ENCODE measurements at regions not wholly inside any gene's neighbourhood (a gene's known extent, or its start where the extent isn't known, plus 50 kb on each side); places are given as distances from the start of the nearest gene placed in this dataset.

GRCh38 chr2:2536416-2537056, 205.5 kb upstream of the MYT1L start:
- TF ChIP-seq, protein P1, sequence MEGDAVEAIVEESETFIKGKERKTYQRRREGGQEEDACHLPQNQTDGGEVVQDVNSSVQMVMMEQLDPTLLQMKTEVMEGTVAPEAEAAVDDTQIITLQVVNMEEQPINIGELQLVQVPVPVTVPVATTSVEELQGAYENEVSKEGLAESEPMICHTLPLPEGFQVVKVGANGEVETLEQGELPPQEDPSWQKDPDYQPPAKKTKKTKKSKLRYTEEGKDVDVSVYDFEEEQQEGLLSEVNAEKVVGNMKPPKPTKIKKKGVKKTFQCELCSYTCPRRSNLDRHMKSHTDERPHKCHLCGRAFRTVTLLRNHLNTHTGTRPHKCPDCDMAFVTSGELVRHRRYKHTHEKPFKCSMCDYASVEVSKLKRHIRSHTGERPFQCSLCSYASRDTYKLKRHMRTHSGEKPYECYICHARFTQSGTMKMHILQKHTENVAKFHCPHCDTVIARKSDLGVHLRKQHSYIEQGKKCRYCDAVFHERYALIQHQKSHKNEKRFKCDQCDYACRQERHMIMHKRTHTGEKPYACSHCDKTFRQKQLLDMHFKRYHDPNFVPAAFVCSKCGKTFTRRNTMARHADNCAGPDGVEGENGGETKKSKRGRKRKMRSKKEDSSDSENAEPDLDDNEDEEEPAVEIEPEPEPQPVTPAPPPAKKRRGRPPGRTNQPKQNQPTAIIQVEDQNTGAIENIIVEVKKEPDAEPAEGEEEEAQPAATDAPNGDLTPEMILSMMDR (conservative IDR thresholded peaks at IDR 0.05) = no peak
- H3K4me1 Mint-ChIP-seq = peaks cover 20% of the 10 kb centered on the region
- H3K36me3 Mint-ChIP-seq (ENCODE audit: low read depth) = no peaks in the 10 kb centered on the region
- H3K27me3 Mint-ChIP-seq (ENCODE audit: low read depth) = no peaks in the 10 kb centered on the region
- no peak for DNase-seq (ENCODE audit: low read depth, low spot score)
- no peak overlapping the region for H3K27ac Mint-ChIP-seq (ENCODE audit: unreplicated experiment)
- H3K4me3 Mint-ChIP-seq = no peak overlapping the region
- peaks cover 4% of the 10 kb centered on the region for H3K9me3 Mint-ChIP-seq

- Mint-ChIP-seq H3K27ac (ENCODE audit: unreplicated experiment) (no peak overlapping the region), H3K36me3 (ENCODE audit: low read depth) (no peaks in the 10 kb centered on the region), H3K4me3 (no peak overlapping the region), H3K9me3 (no peaks in the 10 kb centered on the region), H3K27me3 (ENCODE audit: low read depth) (no peaks in the 10 kb centered on the region), H3K4me1 (peaks cover 12% of the 10 kb centered on the region)
- no peak for DNase-seq (ENCODE audit: low read depth, low spot score)
- TF ChIP-seq, protein P1 (conservative IDR thresholded peaks at IDR 0.05) = no peak
Observed at GRCh38 chr2:2530334-2530733, 199.3 kb upstream of the MYT1L start.

GRCh38 chr2:2528846-2529245, 197.8 kb upstream of the MYT1L start:
- no peak overlapping the region for H3K27ac Mint-ChIP-seq (ENCODE audit: unreplicated experiment)
- TF ChIP-seq, protein P1 (conservative IDR thresholded peaks at IDR 0.05) = no peak
- no peaks in the 10 kb centered on the region for H3K36me3 Mint-ChIP-seq (ENCODE audit: low read depth)
- DNase-seq (ENCODE audit: low read depth, low spot score) = no peak
- peaks cover 12% of the 10 kb centered on the region for H3K4me1 Mint-ChIP-seq
- H3K4me3 Mint-ChIP-seq = no peak overlapping the region
- no peaks in the 10 kb centered on the region for H3K27me3 Mint-ChIP-seq (ENCODE audit: low read depth)
- no peaks in the 10 kb centered on the region for H3K9me3 Mint-ChIP-seq

GRCh38 chr2:2527148-2527547, 196.1 kb upstream of the MYT1L start:
- no peak for DNase-seq (ENCODE audit: low read depth, low spot score)
- H3K36me3 Mint-ChIP-seq (ENCODE audit: low read depth) = no peaks in the 10 kb centered on the region
- TF ChIP-seq, protein P1 (conservative IDR thresholded peaks at IDR 0.05) = no peak

DNA sequence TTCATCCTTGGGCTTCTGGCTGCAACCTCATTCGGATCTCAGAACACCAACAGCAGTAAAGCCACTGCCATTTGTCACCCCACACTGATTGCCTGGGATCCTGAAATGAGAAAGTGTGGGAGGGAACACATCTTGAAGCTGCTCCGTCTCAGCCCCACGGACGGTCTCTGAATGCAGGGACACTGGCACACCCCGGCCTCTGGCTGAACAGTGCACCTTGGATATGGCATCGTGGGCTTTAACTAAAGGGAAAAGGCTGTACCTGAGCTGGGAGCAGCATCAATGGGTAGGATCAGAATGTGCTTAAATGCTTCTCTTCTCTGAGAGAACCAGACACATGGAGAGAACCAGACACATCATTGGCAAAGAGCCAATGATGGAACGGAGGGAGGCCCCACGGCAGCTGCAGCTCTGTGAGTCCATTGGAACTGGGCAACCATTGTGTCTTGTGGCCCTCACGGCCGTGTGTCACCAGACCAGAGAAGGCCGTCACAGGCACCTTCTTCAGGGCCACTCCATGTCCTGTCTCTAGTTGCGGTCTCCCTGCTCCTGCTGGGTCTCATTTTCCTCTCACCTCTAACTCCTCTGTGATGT, 193.4 kb upstream of the MYT1L start:
- TF ChIP-seq, protein P1 (conservative IDR thresholded peaks at IDR 0.05) = no peak
- no peak overlapping the region for H3K27ac Mint-ChIP-seq (ENCODE audit: unreplicated experiment)
- H3K27me3 Mint-ChIP-seq (ENCODE audit: low read depth) = peaks cover 2% of the 10 kb centered on the region
- H3K4me1 Mint-ChIP-seq = peaks cover 20% of the 10 kb centered on the region
- no peaks in the 10 kb centered on the region for H3K36me3 Mint-ChIP-seq (ENCODE audit: low read depth)
- H3K4me3 Mint-ChIP-seq = no peak overlapping the region
- peaks cover 9% of the 10 kb centered on the region for H3K9me3 Mint-ChIP-seq
- DNase-seq (ENCODE audit: low read depth, low spot score) = no peak

More at GRCh38 chr2:2527148-2527547, 196.1 kb upstream of the MYT1L start:
- peaks cover 16% of the 10 kb centered on the region for H3K4me1 Mint-ChIP-seq
- peak overlapping the region; percentile 72 for H3K27ac Mint-ChIP-seq (ENCODE audit: unreplicated experiment)
- no peak overlapping the region for H3K4me3 Mint-ChIP-seq
- peaks cover 2% of the 10 kb centered on the region for H3K9me3 Mint-ChIP-seq
- H3K27me3 Mint-ChIP-seq (ENCODE audit: low read depth) = no peaks in the 10 kb centered on the region
